ENCODE measurements at regions not wholly inside any gene's neighbourhood (a gene's known extent, or its start where the extent isn't known, plus 50 kb on each side); places are given as distances from the start of the nearest gene placed in this dataset.

DNA sequence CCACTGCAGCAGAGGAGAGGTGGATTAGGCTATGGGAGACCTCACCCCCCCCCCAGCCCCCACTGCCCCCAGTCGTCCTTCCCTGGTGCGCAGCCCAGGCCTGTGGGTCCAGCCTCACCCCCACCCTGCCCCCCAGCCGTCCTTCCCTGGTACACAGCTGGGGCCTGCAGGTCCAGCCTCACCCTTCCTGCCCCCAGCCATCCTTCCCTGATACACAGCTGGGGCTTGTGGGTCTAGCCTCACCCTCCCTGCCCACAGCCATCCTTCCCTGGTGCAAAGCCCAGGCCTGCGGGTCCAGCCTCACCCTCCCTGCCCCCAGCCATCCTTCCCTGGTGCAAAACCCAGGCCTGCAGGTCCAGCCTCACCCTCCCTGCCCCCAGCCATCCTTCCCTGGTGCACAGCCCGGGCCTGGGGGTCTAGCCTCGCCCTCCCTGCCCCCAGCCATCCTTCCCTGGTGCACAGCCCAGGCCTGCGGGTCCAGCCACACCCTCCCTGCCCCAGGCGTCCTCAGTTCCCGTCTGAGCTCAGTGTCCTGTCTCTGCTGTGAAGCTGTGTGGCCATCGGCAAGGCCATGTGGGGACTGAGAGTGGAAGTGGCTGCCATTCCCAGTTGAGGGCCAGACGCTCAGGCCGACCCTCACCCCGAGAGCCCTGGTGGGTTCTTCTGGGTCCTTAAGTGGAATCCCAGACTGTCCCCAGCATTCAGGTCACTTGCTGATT, 86.8 kb upstream of the SNTG2 start:
- ATAC-seq (no peak), DNase-seq (ENCODE audit: low read depth, low spot score) (no peak)
- Histone ChIP-seq H3K4me3 (ENCODE audit: low read depth in 2 of 2, low read length in 2 of 2) (no peak overlapping the region), H3K36me3 (ENCODE audit: control insufficient read depth, insufficient read depth, low read length) (no peaks in the 10 kb centered on the region), H3K27me3 (ENCODE audit: control insufficient read depth, insufficient read depth, low read length) (peaks cover 2% of the 10 kb centered on the region; the same call in 1 of the 2 replicates), H3K27ac (ENCODE audit: low read length) (no peak overlapping the region), H3K9me3 (ENCODE audit: control insufficient read depth, insufficient read depth, low read depth, low read length) (no peaks in the 10 kb centered on the region), H3K4me1 (ENCODE audit: control insufficient read depth, insufficient read depth, low read length) (no peaks in the 10 kb centered on the region)
- intact Hi-C loops (cut with micrococcal nuclease; ENCODE audit: unreplicated experiment): no loop called here
- in situ Hi-C loops (cut with HindIII; ENCODE audit: low pct_unique_long_range_greater_than_20kb, low sequenced_read_pairs): no loop called here
- TF ChIP-seq, protein P1, sequence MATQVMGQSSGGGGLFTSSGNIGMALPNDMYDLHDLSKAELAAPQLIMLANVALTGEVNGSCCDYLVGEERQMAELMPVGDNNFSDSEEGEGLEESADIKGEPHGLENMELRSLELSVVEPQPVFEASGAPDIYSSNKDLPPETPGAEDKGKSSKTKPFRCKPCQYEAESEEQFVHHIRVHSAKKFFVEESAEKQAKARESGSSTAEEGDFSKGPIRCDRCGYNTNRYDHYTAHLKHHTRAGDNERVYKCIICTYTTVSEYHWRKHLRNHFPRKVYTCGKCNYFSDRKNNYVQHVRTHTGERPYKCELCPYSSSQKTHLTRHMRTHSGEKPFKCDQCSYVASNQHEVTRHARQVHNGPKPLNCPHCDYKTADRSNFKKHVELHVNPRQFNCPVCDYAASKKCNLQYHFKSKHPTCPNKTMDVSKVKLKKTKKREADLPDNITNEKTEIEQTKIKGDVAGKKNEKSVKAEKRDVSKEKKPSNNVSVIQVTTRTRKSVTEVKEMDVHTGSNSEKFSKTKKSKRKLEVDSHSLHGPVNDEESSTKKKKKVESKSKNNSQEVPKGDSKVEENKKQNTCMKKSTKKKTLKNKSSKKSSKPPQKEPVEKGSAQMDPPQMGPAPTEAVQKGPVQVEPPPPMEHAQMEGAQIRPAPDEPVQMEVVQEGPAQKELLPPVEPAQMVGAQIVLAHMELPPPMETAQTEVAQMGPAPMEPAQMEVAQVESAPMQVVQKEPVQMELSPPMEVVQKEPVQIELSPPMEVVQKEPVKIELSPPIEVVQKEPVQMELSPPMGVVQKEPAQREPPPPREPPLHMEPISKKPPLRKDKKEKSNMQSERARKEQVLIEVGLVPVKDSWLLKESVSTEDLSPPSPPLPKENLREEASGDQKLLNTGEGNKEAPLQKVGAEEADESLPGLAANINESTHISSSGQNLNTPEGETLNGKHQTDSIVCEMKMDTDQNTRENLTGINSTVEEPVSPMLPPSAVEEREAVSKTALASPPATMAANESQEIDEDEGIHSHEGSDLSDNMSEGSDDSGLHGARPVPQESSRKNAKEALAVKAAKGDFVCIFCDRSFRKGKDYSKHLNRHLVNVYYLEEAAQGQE (IDR thresholded peaks at IDR 0.05; ENCODE audit: insufficient read depth in 1 of 2, low read depth in 2 of 2, low read length in 1 of 2): no peak
- TF ChIP-seq, protein P2, sequence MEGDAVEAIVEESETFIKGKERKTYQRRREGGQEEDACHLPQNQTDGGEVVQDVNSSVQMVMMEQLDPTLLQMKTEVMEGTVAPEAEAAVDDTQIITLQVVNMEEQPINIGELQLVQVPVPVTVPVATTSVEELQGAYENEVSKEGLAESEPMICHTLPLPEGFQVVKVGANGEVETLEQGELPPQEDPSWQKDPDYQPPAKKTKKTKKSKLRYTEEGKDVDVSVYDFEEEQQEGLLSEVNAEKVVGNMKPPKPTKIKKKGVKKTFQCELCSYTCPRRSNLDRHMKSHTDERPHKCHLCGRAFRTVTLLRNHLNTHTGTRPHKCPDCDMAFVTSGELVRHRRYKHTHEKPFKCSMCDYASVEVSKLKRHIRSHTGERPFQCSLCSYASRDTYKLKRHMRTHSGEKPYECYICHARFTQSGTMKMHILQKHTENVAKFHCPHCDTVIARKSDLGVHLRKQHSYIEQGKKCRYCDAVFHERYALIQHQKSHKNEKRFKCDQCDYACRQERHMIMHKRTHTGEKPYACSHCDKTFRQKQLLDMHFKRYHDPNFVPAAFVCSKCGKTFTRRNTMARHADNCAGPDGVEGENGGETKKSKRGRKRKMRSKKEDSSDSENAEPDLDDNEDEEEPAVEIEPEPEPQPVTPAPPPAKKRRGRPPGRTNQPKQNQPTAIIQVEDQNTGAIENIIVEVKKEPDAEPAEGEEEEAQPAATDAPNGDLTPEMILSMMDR (IDR thresholded peaks at IDR 0.05): no peak
- TF ChIP-seq TCF7L2 (IDR thresholded peaks at IDR 0.05; ENCODE audit: low read depth, low read length): no peak
- no peak for TF ChIP-seq SIN3A (IDR thresholded peaks at IDR 0.05; ENCODE audit: borderline replicate concordance, insufficient read depth, low read depth, low read length)
- no peak for TF ChIP-seq POLR2AphosphoS5 (IDR thresholded peaks at IDR 0.05; ENCODE audit: low read depth, low read length)
- no TSS peak for BruUV-seq (replicated peaks)
- CTCF ChIA-PET: no interaction called here
- POLR2A ChIA-PET: no interaction called here

DNA sequence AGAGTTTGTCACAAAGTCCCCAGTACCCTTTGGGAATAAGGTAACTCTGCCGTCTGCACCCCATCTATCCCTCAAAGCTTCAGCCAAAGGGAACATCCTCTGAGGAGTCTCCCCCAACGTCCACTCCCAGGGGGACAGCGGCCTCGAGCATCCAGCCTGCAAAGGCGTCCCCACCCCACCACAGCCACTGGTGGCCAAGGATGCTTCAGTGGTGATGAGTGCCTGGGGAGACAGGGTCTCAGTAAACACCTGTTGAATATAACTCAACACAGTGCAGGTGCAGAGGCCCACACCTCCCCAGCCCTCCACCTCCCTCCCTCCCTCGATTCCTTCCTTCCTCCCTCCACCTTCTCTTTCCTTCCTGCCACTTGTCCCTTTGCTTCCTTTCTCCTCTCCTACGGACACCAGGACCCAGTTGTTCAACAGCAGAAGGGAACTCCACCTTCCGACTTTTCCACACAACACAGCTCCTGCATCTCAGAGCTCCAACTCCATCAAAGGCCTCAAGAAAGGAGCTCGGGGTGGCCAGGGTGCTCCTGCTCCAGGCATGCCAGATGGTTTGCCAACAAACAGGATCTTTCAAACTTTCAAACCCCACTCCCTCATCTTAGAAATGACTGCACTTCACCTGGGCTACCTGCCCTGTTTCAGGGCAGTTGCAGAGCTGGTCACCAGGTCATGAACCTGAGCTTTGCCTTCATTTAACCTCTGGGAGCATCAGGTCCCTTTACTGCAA, 87.8 kb upstream of the SNTG2 start:
- no peaks in the 10 kb centered on the region for H3K9me3 ChIP-seq (ENCODE audit: control insufficient read depth, insufficient read depth, low read depth, low read length)
- POLR2A ChIA-PET: no interaction called here
- BruUV-seq (replicated peaks): no TSS peak
- H3K36me3 ChIP-seq (ENCODE audit: control insufficient read depth, insufficient read depth, low read length): no peaks in the 10 kb centered on the region
- DNase-seq (ENCODE audit: low read depth, low spot score): no peak
- TF ChIP-seq SIN3A (IDR thresholded peaks at IDR 0.05; ENCODE audit: borderline replicate concordance, insufficient read depth, low read depth, low read length): no peak
- TF ChIP-seq TCF7L2 (IDR thresholded peaks at IDR 0.05; ENCODE audit: low read depth, low read length): no peak
- TF ChIP-seq, protein P2 (IDR thresholded peaks at IDR 0.05): no peak
- no peak for TF ChIP-seq POLR2AphosphoS5 (IDR thresholded peaks at IDR 0.05; ENCODE audit: low read depth, low read length)
- TF ChIP-seq, protein P1 (IDR thresholded peaks at IDR 0.05; ENCODE audit: insufficient read depth in 1 of 2, low read depth in 2 of 2, low read length in 1 of 2): no peak
- ATAC-seq: no peak
- intact Hi-C loops (cut with micrococcal nuclease; ENCODE audit: unreplicated experiment): no loop called here
- CTCF ChIA-PET: no interaction called here
- peaks cover 2% of the 10 kb centered on the region; the same call in 1 of the 2 replicates for H3K27me3 ChIP-seq (ENCODE audit: control insufficient read depth, insufficient read depth, low read length)
- H3K27ac ChIP-seq (ENCODE audit: low read length): no peak overlapping the region
- H3K4me1 ChIP-seq (ENCODE audit: control insufficient read depth, insufficient read depth, low read length): no peaks in the 10 kb centered on the region
- H3K4me3 ChIP-seq (ENCODE audit: low read depth in 2 of 2, low read length in 2 of 2): no peak overlapping the region
- in situ Hi-C loops (cut with HindIII; ENCODE audit: low pct_unique_long_range_greater_than_20kb, low sequenced_read_pairs): no loop called here
